Mesendoderm (in vitro differentiated cells): ENCODE measurements at regions not wholly inside any gene's neighbourhood (a gene's known extent, or its start where the extent isn't known, plus 50 kb on each side); places are given as distances from the start of the nearest gene placed in this dataset.
A peak's percentile ranks its signal among the peaks of the same experiment; 100 is the strongest.

ENCODE experiments used
- DNase-seq: peaks from one replicate; pipeline ENCODE4 v3.0.0; 2013
- H2AK5ac ChIP-seq: 2 replicates; pipeline ENCODE4 v1.6.1; 2013; ENCODE audit warnings: low read length, inconsistent platforms
- H2BK120ac ChIP-seq: 2 replicates; pipeline ENCODE4 v1.6.1; 2013; ENCODE audit warnings: low read depth, mild to moderate bottlenecking, low read length, moderate library complexity, mixed read lengths
- H2BK15ac ChIP-seq: replicated peaks from 2 replicates; pipeline ENCODE4 v1.6.1; 2013; ENCODE audit warnings: low read depth, mild to moderate bottlenecking, moderate library complexity
- H2BK5ac ChIP-seq: 2 replicates; pipeline ENCODE4 v1.6.1; 2013; ENCODE audit warnings: low read length, inconsistent platforms
- H3K18ac ChIP-seq: 2 replicates; pipeline ENCODE4 v1.6.1; 2013; ENCODE audit warnings: mild to moderate bottlenecking, low read length, mixed read lengths
- H3K23ac ChIP-seq: one replicate; pipeline ENCODE4 v1.6.1; 2013; ENCODE audit warnings: low read length
- H3K27ac ChIP-seq: 2 replicates; pipeline ENCODE4 v1.5.1; 2013; ENCODE audit warnings: low read depth, mild to moderate bottlenecking, inconsistent platforms, low read length, moderate library complexity
- H3K27me3 ChIP-seq: 2 replicates; pipeline ENCODE4 v1.6.1; 2013; ENCODE audit warnings: low read length, control low read depth, mild to moderate bottlenecking, inconsistent platforms; ENCODE audit not compliant: insufficient read depth, poor library complexity
- H3K36me3 ChIP-seq: 2 replicates; pipeline ENCODE4 v1.6.1; 2013; ENCODE audit warnings: low read length, inconsistent platforms; ENCODE audit not compliant: control insufficient read depth, insufficient read depth
- H3K4ac ChIP-seq: one replicate; pipeline ENCODE4 v1.6.1; 2013; ENCODE audit warnings: low read depth, mild to moderate bottlenecking, low read length, moderate library complexity
- H3K4me1 ChIP-seq: 2 replicates; pipeline ENCODE4 v1.6.1; 2013; ENCODE audit warnings: low read depth, low read length, inconsistent platforms; ENCODE audit not compliant: control insufficient read depth
- H3K4me2 ChIP-seq: 2 replicates; pipeline ENCODE4 v1.6.1; 2013; ENCODE audit warnings: low read length
- H3K4me3 ChIP-seq: 2 replicates; pipeline ENCODE4 v1.5.1; 2013; ENCODE audit warnings: mild to moderate bottlenecking, low read length
- H3K56ac ChIP-seq: one replicate; pipeline ENCODE4 v1.6.1; 2013; ENCODE audit warnings: low read length
- H3K79me1 ChIP-seq: 2 replicates; pipeline ENCODE4 v1.6.1; 2013; ENCODE audit warnings: low read length, inconsistent platforms
- H3K79me2 ChIP-seq: 2 replicates; pipeline ENCODE4 v1.6.1; 2013; ENCODE audit warnings: mild to moderate bottlenecking, low read length; ENCODE audit not compliant: control insufficient read depth, insufficient read depth
- H3K9ac ChIP-seq: 2 replicates; pipeline ENCODE4 v1.6.1; 2013; ENCODE audit warnings: low read length, inconsistent platforms
- H4K5ac ChIP-seq: one replicate; pipeline ENCODE4 v1.6.1; 2013; ENCODE audit warnings: low read length
- H4K8ac ChIP-seq: one replicate; pipeline ENCODE4 v1.6.1; 2013; ENCODE audit warnings: low read depth, mild to moderate bottlenecking, control low read depth, low read length, moderate library complexity
- WGBS: extraction: QIAGEN DNeasy Blood & Tissue Kit; methylation state at CpG from one replicate; pipeline ENCODE4 v1.1.7; 2013; ENCODE audit warnings: low lambda C conversion rate, missing lambda C conversion rate; ENCODE audit not compliant: insufficient coverage; ENCODE audit errors: extremely low coverage; 5-methylcytosine and 5-hydroxymethylcytosine counted together

GRCh38 chrX:20711366-20711765, 444.7 kb upstream of the RPS6KA3 start:
- no peak overlapping the region for H3K18ac ChIP-seq
- no peak overlapping the region for H3K4me2 ChIP-seq
- no peaks in the 10 kb centered on the region for H3K79me1 ChIP-seq
- H3K36me3 ChIP-seq = no peaks in the 10 kb centered on the region
- H2BK15ac ChIP-seq = no peak overlapping the region
- H3K23ac ChIP-seq = no peak overlapping the region
- H3K27me3 ChIP-seq = no peaks in the 10 kb centered on the region
- no peak overlapping the region for H4K8ac ChIP-seq
- no peak overlapping the region for H2BK120ac ChIP-seq
- H3K9ac ChIP-seq = no peak overlapping the region
- H3K79me2 ChIP-seq = no peaks in the 10 kb centered on the region
- no peak overlapping the region for H3K4me3 ChIP-seq
- no peak overlapping the region for H2BK5ac ChIP-seq
- no peaks in the 10 kb centered on the region for H3K4me1 ChIP-seq
- no peak overlapping the region for H3K56ac ChIP-seq
- H3K27ac ChIP-seq = no peak overlapping the region
- no peak for DNase-seq
- no CpG with 5 or more reads among the region's 3 CpGs for WGBS
- H3K4ac ChIP-seq = no peak overlapping the region
- no peak overlapping the region for H4K5ac ChIP-seq
- no peak overlapping the region for H2AK5ac ChIP-seq

DNA sequence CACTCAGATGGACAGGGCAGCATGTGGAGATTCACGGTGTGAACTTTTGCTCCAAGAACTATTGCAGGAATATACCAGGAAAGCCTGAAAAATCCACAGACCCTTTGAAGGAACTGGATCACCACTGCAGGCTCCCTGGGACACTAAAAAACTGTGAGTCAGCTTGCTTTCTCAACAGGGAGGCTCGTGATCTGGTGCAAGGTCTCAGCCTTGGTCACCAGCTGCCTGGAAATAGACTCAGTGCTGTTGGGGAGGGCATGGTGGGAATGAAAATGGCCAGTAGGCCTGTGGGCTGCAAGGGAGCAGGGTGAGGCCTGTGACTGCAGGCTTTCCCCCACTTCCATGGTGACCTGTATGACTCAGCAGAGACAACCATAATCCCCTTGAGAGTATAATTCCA, 426.4 kb upstream of the RPS6KA3 start:
- H2BK5ac ChIP-seq = no peak overlapping the region
- H3K36me3 ChIP-seq = no peaks in the 10 kb centered on the region
- no peak overlapping the region for H4K8ac ChIP-seq
- H3K4me2 ChIP-seq = no peak overlapping the region
- H3K79me1 ChIP-seq = no peaks in the 10 kb centered on the region
- H3K4me1 ChIP-seq = no peaks in the 10 kb centered on the region
- H3K4ac ChIP-seq = no peak overlapping the region
- no peak overlapping the region for H4K5ac ChIP-seq
- no peak overlapping the region for H3K18ac ChIP-seq
- no peak overlapping the region for H2BK15ac ChIP-seq
- H3K56ac ChIP-seq = no peak overlapping the region
- no peak overlapping the region for H3K27ac ChIP-seq
- H3K9ac ChIP-seq = no peak overlapping the region
- no peak overlapping the region for H2BK120ac ChIP-seq
- no peak overlapping the region for H3K23ac ChIP-seq
- no peak for DNase-seq
- no peak overlapping the region for H3K4me3 ChIP-seq
- no peaks in the 10 kb centered on the region for H3K79me2 ChIP-seq
- H3K27me3 ChIP-seq = no peaks in the 10 kb centered on the region
- WGBS = no CpG with 5 or more reads among the region's 2 CpGs
- no peak overlapping the region for H2AK5ac ChIP-seq

GRCh38 chrX:20686256-20686655, 419.5 kb upstream of the RPS6KA3 start:
- no peaks in the 10 kb centered on the region for H3K79me1 ChIP-seq
- H3K4ac ChIP-seq = no peak overlapping the region
- no peak overlapping the region for H3K27ac ChIP-seq
- no peaks in the 10 kb centered on the region for H3K79me2 ChIP-seq
- H3K56ac ChIP-seq = no peak overlapping the region
- no peaks in the 10 kb centered on the region for H3K27me3 ChIP-seq
- H3K4me1 ChIP-seq = no peaks in the 10 kb centered on the region
- no peak overlapping the region for H4K5ac ChIP-seq
- no peak overlapping the region for H3K9ac ChIP-seq
- no peak overlapping the region for H2AK5ac ChIP-seq
- H2BK5ac ChIP-seq = no peak overlapping the region
- no peak overlapping the region for H2BK120ac ChIP-seq
- no peak overlapping the region for H2BK15ac ChIP-seq
- no peak overlapping the region for H3K4me2 ChIP-seq
- no peak overlapping the region for H4K8ac ChIP-seq
- no peak overlapping the region for H3K23ac ChIP-seq
- WGBS = no CpG with 5 or more reads among the region's 7 CpGs
- no peaks in the 10 kb centered on the region for H3K36me3 ChIP-seq
- peak; percentile 56 for DNase-seq
- no peak overlapping the region for H3K18ac ChIP-seq
- H3K4me3 ChIP-seq = no peak overlapping the region

GRCh38 chrX:20685652-20686051, 418.9 kb upstream of the RPS6KA3 start:
- H3K36me3 ChIP-seq = no peaks in the 10 kb centered on the region
- H3K18ac ChIP-seq = no peak overlapping the region
- H3K4ac ChIP-seq = no peak overlapping the region
- H3K27ac ChIP-seq = no peak overlapping the region
- WGBS = no CpG with 5 or more reads among the region's 5 CpGs
- no peak for DNase-seq
- no peaks in the 10 kb centered on the region for H3K27me3 ChIP-seq
- H2BK15ac ChIP-seq = no peak overlapping the region
- H4K5ac ChIP-seq = no peak overlapping the region
- no peak overlapping the region for H3K9ac ChIP-seq
- H3K4me2 ChIP-seq = no peak overlapping the region
- no peak overlapping the region for H2BK5ac ChIP-seq
- no peak overlapping the region for H3K23ac ChIP-seq
- H3K4me1 ChIP-seq = no peaks in the 10 kb centered on the region
- H2AK5ac ChIP-seq = no peak overlapping the region
- no peak overlapping the region for H4K8ac ChIP-seq
- no peaks in the 10 kb centered on the region for H3K79me2 ChIP-seq
- no peak overlapping the region for H3K56ac ChIP-seq
- no peaks in the 10 kb centered on the region for H3K79me1 ChIP-seq
- H2BK120ac ChIP-seq = no peak overlapping the region
- H3K4me3 ChIP-seq = no peak overlapping the region

DNA sequence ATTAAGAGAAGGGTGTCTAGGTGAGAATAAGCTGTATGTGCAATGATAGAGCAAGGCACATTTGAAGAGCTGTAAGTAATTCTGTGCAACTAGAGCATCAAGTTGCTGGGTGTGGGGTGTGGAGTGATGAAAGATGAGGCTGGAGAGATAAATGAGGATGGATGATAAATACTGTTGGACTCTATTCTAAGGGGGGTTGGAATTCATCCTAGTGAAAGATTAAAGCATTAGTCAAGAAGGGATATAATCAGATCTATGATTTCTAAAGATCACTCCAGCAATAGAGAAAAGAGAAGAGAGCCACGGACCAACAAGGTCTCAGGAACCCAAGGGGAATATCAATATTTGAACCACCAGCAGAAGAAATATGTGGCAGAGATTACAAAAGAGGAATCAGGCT, 415.0 kb upstream of the RPS6KA3 start:
- Histone ChIP-seq H2BK5ac (no peak overlapping the region), H2AK5ac (no peak overlapping the region), H3K27me3 (no peaks in the 10 kb centered on the region), H3K27ac (no peak overlapping the region), H3K79me1 (no peaks in the 10 kb centered on the region), H3K9ac (no peak overlapping the region), H3K36me3 (no peaks in the 10 kb centered on the region), H4K8ac (no peak overlapping the region), H3K4me2 (no peak overlapping the region), H4K5ac (no peak overlapping the region), H3K23ac (no peak overlapping the region), H3K4me1 (no peaks in the 10 kb centered on the region), H3K56ac (no peak overlapping the region), H3K4me3 (no peak overlapping the region), H3K79me2 (no peaks in the 10 kb centered on the region), H2BK120ac (no peak overlapping the region), H3K18ac (no peak overlapping the region), H3K4ac (no peak overlapping the region), H2BK15ac (no peak overlapping the region)
- no CpG with 5 or more reads among the region's 1 CpG for WGBS
- no peak for DNase-seq

GRCh38 chrX:20680998-20681397, 414.3 kb upstream of the RPS6KA3 start:
- Histone ChIP-seq H3K4me1 (no peaks in the 10 kb centered on the region), H3K36me3 (no peaks in the 10 kb centered on the region)

More at GRCh38 chrX:20680998-20681397, 414.3 kb upstream of the RPS6KA3 start:
- no peak overlapping the region for H3K56ac ChIP-seq
- no peak overlapping the region for H2AK5ac ChIP-seq
- no peaks in the 10 kb centered on the region for H3K27me3 ChIP-seq
- H4K8ac ChIP-seq = no peak overlapping the region
- no peak overlapping the region for H3K4me2 ChIP-seq
- no peak for DNase-seq
- H3K4ac ChIP-seq = no peak overlapping the region
- H3K9ac ChIP-seq = no peak overlapping the region
- H3K27ac ChIP-seq = no peak overlapping the region
- H4K5ac ChIP-seq = no peak overlapping the region
- H2BK5ac ChIP-seq = no peak overlapping the region
- no peak overlapping the region for H3K4me3 ChIP-seq
- H3K79me1 ChIP-seq = no peaks in the 10 kb centered on the region
- no peak overlapping the region for H3K23ac ChIP-seq
- H3K18ac ChIP-seq = no peak overlapping the region
- no peak overlapping the region for H2BK120ac ChIP-seq
- no peak overlapping the region for H2BK15ac ChIP-seq
- no peaks in the 10 kb centered on the region for H3K79me2 ChIP-seq
